HG03064 (cell line): ENCODE measurements at regions not wholly inside any gene's neighbourhood (a gene's known extent, or its start where the extent isn't known, plus 50 kb on each side); places are given as distances from the start of the nearest gene placed in this dataset.

Experiments used
- ATAC-seq: cut with Tn5 transposase; IDR thresholded peaks from one replicate; pipeline ENCODE4 v1.9.1; 2021; ENCODE audit warnings: low read depth; ENCODE audit not compliant: unreplicated experiment

GRCh38 chr2:60106836-60107529, 446.5 kb downstream of the BCL11A start:
- no peak for ATAC-seq

- ATAC-seq = no peak
Measured at GRCh38 chr2:60105906-60106305, 447.5 kb downstream of the BCL11A start.

- peak; percentile 67 for ATAC-seq
Measured at GRCh38 chr2:60104514-60105505, 448.6 kb downstream of the BCL11A start.

GRCh38 chr2:60100034-60100433, 453.4 kb downstream of the BCL11A start:
- no peak for ATAC-seq

GRCh38 chr2:60098996-60099395, 454.5 kb downstream of the BCL11A start:
- no peak for ATAC-seq

- no peak for ATAC-seq
Measured at GRCh38 chr2:60097298-60097697, 456.2 kb downstream of the BCL11A start.

GRCh38 chr2:60096556-60096955, 456.9 kb downstream of the BCL11A start:
- no peak for ATAC-seq

- no peak for ATAC-seq
Measured at GRCh38 chr2:60095903-60096302, 457.6 kb downstream of the BCL11A start.

GRCh38 chr2:60095202-60095815, 458.1 kb downstream of the BCL11A start:
- no peak for ATAC-seq

GRCh38 chr2:60094450-60094929, 459.0 kb downstream of the BCL11A start:
- no peak for ATAC-seq

- no peak for ATAC-seq
Measured at GRCh38 chr2:60092781-60093180, 460.7 kb downstream of the BCL11A start.

- no peak for ATAC-seq
Measured at GRCh38 chr2:60091894-60092293, 461.6 kb downstream of the BCL11A start.

- no peak for ATAC-seq
Measured at GRCh38 chr2:60091266-60091665, 462.2 kb downstream of the BCL11A start.

- no peak for ATAC-seq
Measured at GRCh38 chr2:60079562-60079961, 473.9 kb downstream of the BCL11A start.

- ATAC-seq = no peak
Measured at GRCh38 chr2:60075048-60075447, 478.4 kb downstream of the BCL11A start.

GRCh38 chr2:60073201-60073600, 480.3 kb downstream of the BCL11A start:
- no peak for ATAC-seq

GRCh38 chr2:60072609-60073008, 480.8 kb downstream of the BCL11A start:
- no peak for ATAC-seq

- no peak for ATAC-seq
Measured at GRCh38 chr2:60071490-60071831, 482.0 kb downstream of the BCL11A start.

GRCh38 chr2:60070736-60071489, 482.5 kb downstream of the BCL11A start:
- no peak for ATAC-seq

GRCh38 chr2:60070196-60070595, 483.3 kb downstream of the BCL11A start:
- no peak for ATAC-seq
